ENCODE measurements at regions not wholly inside any gene's neighbourhood (a gene's known extent, or its start where the extent isn't known, plus 50 kb on each side); places are given as distances from the start of the nearest gene placed in this dataset.

GRCh38 chr4:181731900-181732299 is 511.3 kb upstream of the TENM3 start:
- no peaks in the 10 kb centered on the region for H3K36me3 ChIP-seq
- H3K27ac ChIP-seq = no peak overlapping the region
- no peak overlapping the region for H3K4me3 ChIP-seq (ENCODE audit: low read depth, low read length)
- peaks cover 21% of the 10 kb centered on the region for H3K27me3 ChIP-seq (ENCODE audit: insufficient read depth, low read depth, severe bottlenecking)
- H3K9me3 ChIP-seq (ENCODE audit: severe bottlenecking) = no peaks in the 10 kb centered on the region
- TF ChIP-seq CTCF (IDR thresholded peaks at IDR 0.05; ENCODE audit: low read depth, low read length) = no peak
- no peak for DNase-seq

- no peak for DNase-seq
- TF ChIP-seq CTCF (IDR thresholded peaks at IDR 0.05; ENCODE audit: low read depth, low read length) = no peak
- peaks cover 3% of the 10 kb centered on the region for H3K27me3 ChIP-seq (ENCODE audit: insufficient read depth, low read depth, severe bottlenecking)
- H3K36me3 ChIP-seq = no peaks in the 10 kb centered on the region
- no peaks in the 10 kb centered on the region for H3K9me3 ChIP-seq (ENCODE audit: severe bottlenecking)
- no peak overlapping the region for H3K27ac ChIP-seq
- H3K4me3 ChIP-seq (ENCODE audit: low read depth, low read length) = no peak overlapping the region
Measured at GRCh38 chr4:181737744-181738143, 505.5 kb upstream of the TENM3 start.

- TF ChIP-seq CTCF (IDR thresholded peaks at IDR 0.05; ENCODE audit: low read depth, low read length) = no peak
- no peaks in the 10 kb centered on the region for H3K9me3 ChIP-seq (ENCODE audit: severe bottlenecking)
- H3K27me3 ChIP-seq (ENCODE audit: insufficient read depth, low read depth, severe bottlenecking) = peaks cover 3% of the 10 kb centered on the region
- no peak overlapping the region for H3K27ac ChIP-seq
- no peaks in the 10 kb centered on the region for H3K36me3 ChIP-seq
- H3K4me3 ChIP-seq (ENCODE audit: low read depth, low read length) = no peak overlapping the region
- DNase-seq = no peak
Measured at GRCh38 chr4:181739031-181739430, 504.2 kb upstream of the TENM3 start.

GRCh38 chr4:181741513-181741912 is 501.7 kb upstream of the TENM3 start:
- no peak for DNase-seq
- no peak overlapping the region for H3K27ac ChIP-seq
- no peaks in the 10 kb centered on the region for H3K36me3 ChIP-seq
- no peaks in the 10 kb centered on the region for H3K9me3 ChIP-seq (ENCODE audit: severe bottlenecking)
- H3K4me3 ChIP-seq (ENCODE audit: low read depth, low read length) = no peak overlapping the region
- TF ChIP-seq CTCF (IDR thresholded peaks at IDR 0.05; ENCODE audit: low read depth, low read length) = no peak
- H3K27me3 ChIP-seq (ENCODE audit: insufficient read depth, low read depth, severe bottlenecking) = no peaks in the 10 kb centered on the region

GRCh38 chr4:181745933-181746625 is 497.1 kb upstream of the TENM3 start:
- H3K9me3 ChIP-seq (ENCODE audit: severe bottlenecking) = no peaks in the 10 kb centered on the region
- DNase-seq = no peak
- no peak overlapping the region for H3K27ac ChIP-seq
- TF ChIP-seq CTCF (IDR thresholded peaks at IDR 0.05; ENCODE audit: low read depth, low read length) = no peak
- H3K27me3 ChIP-seq (ENCODE audit: insufficient read depth, low read depth, severe bottlenecking) = peaks cover 10% of the 10 kb centered on the region
- no peaks in the 10 kb centered on the region for H3K36me3 ChIP-seq
- H3K4me3 ChIP-seq (ENCODE audit: low read depth, low read length) = no peak overlapping the region

- no peak for TF ChIP-seq CTCF (IDR thresholded peaks at IDR 0.05; ENCODE audit: low read depth, low read length)
- H3K9me3 ChIP-seq (ENCODE audit: severe bottlenecking) = no peaks in the 10 kb centered on the region
- peaks cover 13% of the 10 kb centered on the region for H3K27me3 ChIP-seq (ENCODE audit: insufficient read depth, low read depth, severe bottlenecking)
- DNase-seq = no peak
- no peak overlapping the region for H3K4me3 ChIP-seq (ENCODE audit: low read depth, low read length)
- no peaks in the 10 kb centered on the region for H3K36me3 ChIP-seq
- H3K27ac ChIP-seq = no peak overlapping the region
Measured at GRCh38 chr4:181748581-181748980, 494.6 kb upstream of the TENM3 start.
